SK-N-SH (cell line): ENCODE measurements at regions not wholly inside any gene's neighbourhood (a gene's known extent, or its start where the extent isn't known, plus 50 kb on each side); places are given as distances from the start of the nearest gene placed in this dataset.

Source experiments
- CTCF ChIA-PET: fragments of 300-600, 350-600 bp; formaldehyde crosslinking; extraction: SDS; loops from one replicate; lab custom pipeline; 2021; lab: Yijun Ruan, JAX
- POLR2A ChIA-PET: fragments of 350-600 bp; sonication (Branson Sonifier 250); formaldehyde crosslinking; extraction: SDS; loops from one replicate; lab custom pipeline; 2020; ENCODE audit warnings: antibody characterized with exemption, inconsistent platforms; lab: Yijun Ruan, JAX
- DNase-seq: peaks from one replicate; pipeline ENCODE4 v3.0.0; 2012
- H2AFZ ChIP-seq: fragments of 200-600 bp; sonication (generic); 2 replicates; pipeline ENCODE4 v1.8.1; 2016; ENCODE audit warnings: antibody characterized with exemption, mild to moderate bottlenecking, low read depth
- H3F3A ChIP-seq: fragments of 200-600 bp; sonication (generic); replicated peaks from 2 replicates; pipeline ENCODE3; 2016; ENCODE audit warnings: antibody characterized with exemption, mild to moderate bottlenecking; ENCODE audit not compliant: insufficient read depth
- H3K27ac ChIP-seq, 2 experiments: fragments of 200-500 bp in 1 of 2; fragments of 200-600 bp in 1 of 2; sonication (Bioruptor generic) in 1 of 2; sonication (generic), shearing (Covaris generic) in 1 of 2; 2 replicates each; pipeline versions ENCODE4 v1.5.1 to v1.6.1; 2014 to 2016; ENCODE audit warnings: low read depth in 2 of 2, inconsistent platforms in 1 of 2, low read length in 1 of 2, mild to moderate bottlenecking in 1 of 2, mixed read lengths in 1 of 2
- H3K27me3 ChIP-seq: fragments of 200-600 bp; sonication (generic), shearing (Covaris generic); 2 replicates; pipeline ENCODE4 v1.6.1; 2016; ENCODE audit warnings: mixed run types; ENCODE audit not compliant: insufficient read depth
- H3K36me3 ChIP-seq, 2 experiments: fragments of 200-500 bp in 1 of 2; fragments of 200-600 bp in 1 of 2; sonication (Bioruptor generic) in 1 of 2; sonication (generic) in 1 of 2; replicated peaks in 1 of 2; 2 replicates each; pipeline versions ENCODE3 to v1.5.1; 2014 to 2016; ENCODE audit warnings: low read length in 1 of 2, mild to moderate bottlenecking in 1 of 2; ENCODE audit not compliant: insufficient read depth in 2 of 2, control insufficient read depth in 1 of 2
- H3K4me1 ChIP-seq, 2 experiments: fragments of 200-500 bp in 1 of 2; fragments of 200-600 bp in 1 of 2; sonication (Bioruptor generic) in 1 of 2; sonication (generic), shearing (Covaris generic) in 1 of 2; 2 replicates each; pipeline versions ENCODE4 v1.5.1 to v1.6.1; 2014 to 2016; ENCODE audit warnings: low read depth in 1 of 2, low read length in 1 of 2, mixed run types in 1 of 2; ENCODE audit not compliant: insufficient read depth in 2 of 2, control insufficient read depth in 1 of 2
- H3K4me2 ChIP-seq: fragments of 200-600 bp; sonication (generic), shearing (Covaris generic); 2 replicates; pipeline ENCODE4 v1.6.1; 2017; ENCODE audit warnings: mixed run types
- H3K4me3 ChIP-seq, 2 experiments: fragments of 200-500 bp in 1 of 2; fragments of 200-600 bp in 1 of 2; sonication (Bioruptor generic) in 1 of 2; sonication (generic), shearing (Covaris generic) in 1 of 2; 2 replicates each; pipeline versions ENCODE4 v1.5.1 to v1.8.1; 2014 to 2016; ENCODE audit warnings: low read depth in 2 of 2, inconsistent platforms in 1 of 2, low read length in 1 of 2, mild to moderate bottlenecking in 1 of 2, mixed read lengths in 1 of 2, moderate library complexity in 1 of 2
- H3K79me2 ChIP-seq: fragments of 200-600 bp; sonication (generic); 2 replicates; pipeline ENCODE4 v1.8.1; 2017; ENCODE audit warnings: mild to moderate bottlenecking; ENCODE audit not compliant: insufficient read depth
- H3K9ac ChIP-seq: fragments of 200-600 bp; sonication (generic); 2 replicates; pipeline ENCODE4 v1.6.1; 2017; ENCODE audit warnings: mixed run types
- H3K9me2 ChIP-seq: fragments of 200-600 bp; sonication (generic); 2 replicates; pipeline ENCODE4 v1.6.1; 2017; ENCODE audit warnings: mixed run types
- H3K9me3 ChIP-seq: fragments of 200-600 bp; sonication (generic); 2 replicates; pipeline ENCODE4 v1.6.1; 2017; ENCODE audit warnings: mixed run types, mild to moderate bottlenecking, moderate library complexity
- H4K20me1 ChIP-seq: fragments of 200-600 bp; sonication (generic); 2 replicates; pipeline ENCODE4 v1.6.1; 2017; ENCODE audit warnings: mild to moderate bottlenecking, mixed run types; ENCODE audit not compliant: insufficient read depth
- CHD2 ChIP-seq: fragments of 150-350 bp; IDR thresholded peaks from 2 replicates; pipeline ENCODE4 v1.6.1; 2018; ENCODE audit warnings: low read length; ENCODE audit not compliant: partially characterized antibody
- EP300 ChIP-seq, 2 experiments: IDR thresholded peaks; 2 replicates each; pipeline versions ENCODE4 v1.4.0 to v1.6.1; 2012; ENCODE audit warnings: borderline replicate concordance in 1 of 2, low read depth in 1 of 2, low read length in 1 of 2
- FOSL2 ChIP-seq: IDR thresholded peaks from 2 replicates; pipeline ENCODE4 v1.4.0; 2012; ENCODE audit warnings: low read depth, mild to moderate bottlenecking, moderate library complexity, borderline replicate concordance
- FOXM1 ChIP-seq: IDR thresholded peaks from 2 replicates; pipeline ENCODE4 v1.4.0; 2012; ENCODE audit warnings: low read depth, mild to moderate bottlenecking
- GABPA ChIP-seq: IDR thresholded peaks from 2 replicates; pipeline ENCODE4 v1.4.0; 2012; ENCODE audit warnings: low read depth, mild to moderate bottlenecking
- GATA2 ChIP-seq: sonication (generic); formaldehyde crosslinking; IDR thresholded peaks from 2 replicates; pipeline ENCODE4 v1.5.0; 2020; ENCODE audit warnings: mild to moderate bottlenecking, missing genetic modification reagents
- MAX ChIP-seq: IDR thresholded peaks from 2 replicates; pipeline ENCODE4 v1.4.0; 2012; ENCODE audit warnings: low read depth
- MEF2A ChIP-seq: IDR thresholded peaks from 2 replicates; pipeline ENCODE4 v1.4.0; 2012; ENCODE audit warnings: low read depth, borderline replicate concordance
- NRF1 ChIP-seq: IDR thresholded peaks from 2 replicates; pipeline ENCODE4 v1.6.1; 2012; ENCODE audit warnings: low read depth, mild to moderate bottlenecking, low read length
- POLR2AphosphoS5 ChIP-seq: IDR thresholded peaks from 2 replicates; pipeline ENCODE4 v1.6.1; 2012; ENCODE audit warnings: low read depth, low read length
- RCOR1 ChIP-seq: fragments of 150-350 bp; IDR thresholded peaks from 2 replicates; pipeline ENCODE4 v1.6.1; 2017; ENCODE audit warnings: antibody characterized with exemption, low read length
- REST ChIP-seq: IDR thresholded peaks from 2 replicates; pipeline ENCODE4 v1.6.1; 2012; ENCODE audit warnings: mild to moderate bottlenecking, low read depth, low read length, moderate library complexity
- SMC3 ChIP-seq: IDR thresholded peaks from 2 replicates; pipeline ENCODE4 v1.6.1; 2012; ENCODE audit warnings: low read depth, low read length, improper control_type of control experiment
- TAF1 ChIP-seq: IDR thresholded peaks from 2 replicates; pipeline ENCODE4 v1.6.1; 2012; ENCODE audit warnings: low read depth, mild to moderate bottlenecking, low read length, moderate library complexity, borderline replicate concordance
- TCF12 ChIP-seq: IDR thresholded peaks from 2 replicates; pipeline ENCODE4 v1.4.0; 2012
- USF1 ChIP-seq: IDR thresholded peaks from 2 replicates; pipeline ENCODE4 v1.4.0; 2012; ENCODE audit warnings: low read depth, borderline replicate concordance
- YY1 ChIP-seq: IDR thresholded peaks from 2 replicates; pipeline ENCODE4 v1.4.0; 2012; ENCODE audit warnings: low read depth, mild to moderate bottlenecking
- WGBS: methylation state at CpG from one replicate; pipeline ENCODE4 v1.1.6; 2017; ENCODE audit warnings: low lambda C conversion rate; 5-methylcytosine and 5-hydroxymethylcytosine counted together

- Histone ChIP-seq H2AFZ (no peak overlapping the region), H3K9me2 (no peaks in the 10 kb centered on the region), H3K4me3 (no peak overlapping the region), H3F3A (no peaks in the 10 kb centered on the region), H3K9ac (no peak overlapping the region), H3K27ac (no peak overlapping the region), H3K4me1 (no peaks in the 10 kb centered on the region), H3K79me2 (no peaks in the 10 kb centered on the region), H3K9me3 (no peaks in the 10 kb centered on the region), H4K20me1 (no peaks in the 10 kb centered on the region), H3K4me2 (no peak overlapping the region), H3K36me3 (no peaks in the 10 kb centered on the region), H3K27me3 (no peaks in the 10 kb centered on the region)
- TF ChIP-seq POLR2AphosphoS5 (no peak), GABPA (no peak), REST (no peak), USF1 (no peak), YY1 (no peak), TAF1 (no peak), NRF1 (no peak), MAX (no peak), FOSL2 (no peak), MEF2A (no peak), TCF12 (no peak)
- CTCF ChIA-PET, result interaction anchor here (1.3 kb wide), 1 partner anchor 10 kb away, joined by 3 read pairs; no protein-coding TSS in a partner anchor
- no peak for DNase-seq
- 22% methylated on average over 5 of the region's 15 CpGs for WGBS
- POLR2A ChIA-PET, result no interaction called here
Measured at GRCh38 chr1:4120557-4121292, 220.7 kb upstream of the C1orf174 start.

- no peak for DNase-seq
- CTCF ChIA-PET, result interaction anchor here (1.3 kb wide), 1 partner anchor 10 kb away, joined by 3 read pairs; no protein-coding TSS in a partner anchor
- Histone ChIP-seq H3F3A (no peaks in the 10 kb centered on the region), H2AFZ (no peak overlapping the region), H4K20me1 (no peaks in the 10 kb centered on the region), H3K27me3 (no peaks in the 10 kb centered on the region), H3K79me2 (no peaks in the 10 kb centered on the region), H3K36me3 (no peaks in the 10 kb centered on the region), H3K4me3 (no peak overlapping the region), H3K9ac (no peak overlapping the region), H3K9me3 (no peaks in the 10 kb centered on the region), H3K9me2 (no peaks in the 10 kb centered on the region), H3K4me1 (no peaks in the 10 kb centered on the region)
- WGBS, result 17% methylated on average over 7 of the region's 8 CpGs
- POLR2A ChIA-PET, result no interaction called here
- TF ChIP-seq SMC3 (no peak), FOXM1 (no peak), EP300 (IDR thresholded peaks at IDR 0.05; ENCODE audit: borderline replicate concordance in 1 of 2, low read depth in 1 of 2, low read length in 1 of 2) (no peak), GATA2 (no peak), CHD2 (no peak), RCOR1 (no peak), TCF12 (no peak)
- TF ChIP-seq, all 33 proteins: peak for 0
- H3K27ac ChIP-seq, result no peak overlapping the region
- H3K4me2 ChIP-seq, result no peak overlapping the region
Measured at GRCh38 chr1:4121293-4121684, 221.2 kb upstream of the C1orf174 start.
